ENCODE measurements at regions not wholly inside any gene's neighbourhood (a gene's known extent, or its start where the extent isn't known, plus 50 kb on each side); places are given as distances from the start of the nearest gene placed in this dataset.
A peak's percentile ranks its signal among the peaks of the same experiment; 100 is the strongest.

DNA sequence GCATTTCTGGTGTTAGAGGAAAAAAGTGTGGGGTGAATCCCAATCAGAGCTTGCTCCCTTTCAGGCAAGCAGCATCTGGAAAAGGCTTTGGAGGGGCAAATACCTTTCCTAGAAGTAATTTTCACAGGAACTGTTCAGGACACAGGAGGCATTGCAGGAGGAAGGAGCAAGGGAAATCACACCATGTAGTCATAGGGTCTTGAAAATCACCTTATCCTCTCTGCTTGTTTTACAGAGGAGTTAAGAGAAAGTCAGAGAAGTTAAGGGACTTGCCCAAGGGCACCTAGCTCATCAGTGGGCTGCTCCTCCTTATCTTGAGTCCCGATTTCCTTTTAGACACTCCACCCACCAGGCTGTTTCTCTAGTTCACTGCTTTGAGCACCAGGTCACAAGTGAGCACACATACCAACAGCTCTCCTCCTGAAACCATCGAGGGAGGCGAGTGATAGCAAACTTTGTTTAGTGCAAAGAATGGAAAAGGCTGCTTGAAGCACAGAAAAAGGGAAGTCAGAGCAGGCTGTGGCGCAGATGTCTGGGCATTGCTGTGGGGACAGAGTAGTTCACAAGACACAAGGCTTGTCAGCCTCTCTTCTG, 89.2 kb upstream of the CXCR4 start (continued):
- TF ChIP-seq, protein P1, sequence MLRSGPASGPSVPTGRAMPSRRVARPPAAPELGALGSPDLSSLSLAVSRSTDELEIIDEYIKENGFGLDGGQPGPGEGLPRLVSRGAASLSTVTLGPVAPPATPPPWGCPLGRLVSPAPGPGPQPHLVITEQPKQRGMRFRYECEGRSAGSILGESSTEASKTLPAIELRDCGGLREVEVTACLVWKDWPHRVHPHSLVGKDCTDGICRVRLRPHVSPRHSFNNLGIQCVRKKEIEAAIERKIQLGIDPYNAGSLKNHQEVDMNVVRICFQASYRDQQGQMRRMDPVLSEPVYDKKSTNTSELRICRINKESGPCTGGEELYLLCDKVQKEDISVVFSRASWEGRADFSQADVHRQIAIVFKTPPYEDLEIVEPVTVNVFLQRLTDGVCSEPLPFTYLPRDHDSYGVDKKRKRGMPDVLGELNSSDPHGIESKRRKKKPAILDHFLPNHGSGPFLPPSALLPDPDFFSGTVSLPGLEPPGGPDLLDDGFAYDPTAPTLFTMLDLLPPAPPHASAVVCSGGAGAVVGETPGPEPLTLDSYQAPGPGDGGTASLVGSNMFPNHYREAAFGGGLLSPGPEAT (IDR thresholded peaks at IDR 0.05; ENCODE audit: low read depth): peak; percentile 67
- TF ChIP-seq RCOR1 (conservative IDR thresholded peaks at IDR 0.05; ENCODE audit: low read depth, low read length): 0 out of 2 replicates have a peak, but pooled peaks have one; percentile 76
- TF ChIP-seq TCF3 (IDR thresholded peaks at IDR 0.05; ENCODE audit: borderline replicate concordance, insufficient read depth, low read depth, low read length): 0 out of 2 replicates have a peak, but pooled peaks have one; percentile 9
- TF ChIP-seq, protein P2, sequence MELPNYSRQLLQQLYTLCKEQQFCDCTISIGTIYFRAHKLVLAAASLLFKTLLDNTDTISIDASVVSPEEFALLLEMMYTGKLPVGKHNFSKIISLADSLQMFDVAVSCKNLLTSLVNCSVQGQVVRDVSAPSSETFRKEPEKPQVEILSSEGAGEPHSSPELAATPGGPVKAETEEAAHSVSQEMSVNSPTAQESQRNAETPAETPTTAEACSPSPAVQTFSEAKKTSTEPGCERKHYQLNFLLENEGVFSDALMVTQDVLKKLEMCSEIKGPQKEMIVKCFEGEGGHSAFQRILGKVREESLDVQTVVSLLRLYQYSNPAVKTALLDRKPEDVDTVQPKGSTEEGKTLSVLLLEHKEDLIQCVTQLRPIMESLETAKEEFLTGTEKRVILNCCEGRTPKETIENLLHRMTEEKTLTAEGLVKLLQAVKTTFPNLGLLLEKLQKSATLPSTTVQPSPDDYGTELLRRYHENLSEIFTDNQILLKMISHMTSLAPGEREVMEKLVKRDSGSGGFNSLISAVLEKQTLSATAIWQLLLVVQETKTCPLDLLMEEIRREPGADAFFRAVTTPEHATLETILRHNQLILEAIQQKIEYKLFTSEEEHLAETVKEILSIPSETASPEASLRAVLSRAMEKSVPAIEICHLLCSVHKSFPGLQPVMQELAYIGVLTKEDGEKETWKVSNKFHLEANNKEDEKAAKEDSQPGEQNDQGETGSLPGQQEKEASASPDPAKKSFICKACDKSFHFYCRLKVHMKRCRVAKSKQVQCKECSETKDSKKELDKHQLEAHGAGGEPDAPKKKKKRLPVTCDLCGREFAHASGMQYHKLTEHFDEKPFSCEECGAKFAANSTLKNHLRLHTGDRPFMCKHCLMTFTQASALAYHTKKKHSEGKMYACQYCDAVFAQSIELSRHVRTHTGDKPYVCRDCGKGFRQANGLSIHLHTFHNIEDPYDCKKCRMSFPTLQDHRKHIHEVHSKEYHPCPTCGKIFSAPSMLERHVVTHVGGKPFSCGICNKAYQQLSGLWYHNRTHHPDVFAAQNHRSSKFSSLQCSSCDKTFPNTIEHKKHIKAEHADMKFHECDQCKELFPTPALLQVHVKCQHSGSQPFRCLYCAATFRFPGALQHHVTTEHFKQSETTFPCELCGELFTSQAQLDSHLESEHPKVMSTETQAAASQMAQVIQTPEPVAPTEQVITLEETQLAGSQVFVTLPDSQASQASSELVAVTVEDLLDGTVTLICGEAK (IDR thresholded peaks at IDR 0.05; ENCODE audit: borderline replicate concordance): no peak
- TF ChIP-seq POLR2A (IDR thresholded peaks at IDR 0.05; ENCODE audit: low read depth, low read length): no peak
- no peak for TF ChIP-seq ZBTB33 (IDR thresholded peaks at IDR 0.05)
- peak; percentile 64 for TF ChIP-seq MLLT1 (IDR thresholded peaks at IDR 0.05)
- no peak for TF ChIP-seq ZSCAN29 (IDR thresholded peaks at IDR 0.05)
- no peak for TF ChIP-seq NFIC (IDR thresholded peaks at IDR 0.05; ENCODE audit: low read depth, low read length)
- no peak for TF ChIP-seq ESRRA (IDR thresholded peaks at IDR 0.05; ENCODE audit: low read length)
- no peak for TF ChIP-seq SUZ12 (IDR thresholded peaks at IDR 0.05; ENCODE audit: unreplicated experiment)
- TF ChIP-seq, protein P3, sequence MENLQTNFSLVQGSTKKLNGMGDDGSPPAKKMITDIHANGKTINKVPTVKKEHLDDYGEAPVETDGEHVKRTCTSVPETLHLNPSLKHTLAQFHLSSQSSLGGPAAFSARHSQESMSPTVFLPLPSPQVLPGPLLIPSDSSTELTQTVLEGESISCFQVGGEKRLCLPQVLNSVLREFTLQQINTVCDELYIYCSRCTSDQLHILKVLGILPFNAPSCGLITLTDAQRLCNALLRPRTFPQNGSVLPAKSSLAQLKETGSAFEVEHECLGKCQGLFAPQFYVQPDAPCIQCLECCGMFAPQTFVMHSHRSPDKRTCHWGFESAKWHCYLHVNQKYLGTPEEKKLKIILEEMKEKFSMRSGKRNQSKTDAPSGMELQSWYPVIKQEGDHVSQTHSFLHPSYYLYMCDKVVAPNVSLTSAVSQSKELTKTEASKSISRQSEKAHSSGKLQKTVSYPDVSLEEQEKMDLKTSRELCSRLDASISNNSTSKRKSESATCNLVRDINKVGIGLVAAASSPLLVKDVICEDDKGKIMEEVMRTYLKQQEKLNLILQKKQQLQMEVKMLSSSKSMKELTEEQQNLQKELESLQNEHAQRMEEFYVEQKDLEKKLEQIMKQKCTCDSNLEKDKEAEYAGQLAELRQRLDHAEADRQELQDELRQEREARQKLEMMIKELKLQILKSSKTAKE (IDR thresholded peaks at IDR 0.05; ENCODE audit: low read depth, poor library complexity, severe bottlenecking): peak; percentile 60
- no peak for TF ChIP-seq MEF2A (IDR thresholded peaks at IDR 0.05; ENCODE audit: insufficient read depth, low read depth, low read length)
- 0 out of 2 replicates have a peak, but pooled peaks have one; percentile 9 for TF ChIP-seq MTA2 (IDR thresholded peaks at IDR 0.05; ENCODE audit: low read depth)
- TF ChIP-seq ATF7 (IDR thresholded peaks at IDR 0.05; ENCODE audit: low read depth): no peak
- TF ChIP-seq CHD1 (IDR thresholded peaks at IDR 0.05; ENCODE audit: low read depth, low read length): no peak
- TF ChIP-seq, protein P4, sequence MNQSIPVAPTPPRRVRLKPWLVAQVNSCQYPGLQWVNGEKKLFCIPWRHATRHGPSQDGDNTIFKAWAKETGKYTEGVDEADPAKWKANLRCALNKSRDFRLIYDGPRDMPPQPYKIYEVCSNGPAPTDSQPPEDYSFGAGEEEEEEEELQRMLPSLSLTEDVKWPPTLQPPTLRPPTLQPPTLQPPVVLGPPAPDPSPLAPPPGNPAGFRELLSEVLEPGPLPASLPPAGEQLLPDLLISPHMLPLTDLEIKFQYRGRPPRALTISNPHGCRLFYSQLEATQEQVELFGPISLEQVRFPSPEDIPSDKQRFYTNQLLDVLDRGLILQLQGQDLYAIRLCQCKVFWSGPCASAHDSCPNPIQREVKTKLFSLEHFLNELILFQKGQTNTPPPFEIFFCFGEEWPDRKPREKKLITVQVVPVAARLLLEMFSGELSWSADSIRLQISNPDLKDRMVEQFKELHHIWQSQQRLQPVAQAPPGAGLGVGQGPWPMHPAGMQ (IDR thresholded peaks at IDR 0.05; ENCODE audit: borderline replicate concordance): no peak
- TF ChIP-seq ZNF24 (IDR thresholded peaks at IDR 0.05): 0 out of 2 replicates have a peak, but pooled peaks have one; percentile 43

Data from GM12878 (cell line).